ENCODE measurements at regions not wholly inside any gene's neighbourhood (a gene's known extent, or its start where the extent isn't known, plus 50 kb on each side); places are given as distances from the start of the nearest gene placed in this dataset.

GRCh38 chr13:44040070-44040817 is 160.5 kb downstream of the LACC1 start:
- H2BK20ac ChIP-seq (ENCODE audit: low read length), result no peak overlapping the region
- no peak overlapping the region for H2AFZ ChIP-seq (ENCODE audit: low read length)
- no peak overlapping the region for H3K4me2 ChIP-seq (ENCODE audit: insufficient read depth in 1 of 2, low read depth in 2 of 2, low read length in 2 of 2)
- H3K23ac ChIP-seq (ENCODE audit: insufficient read length), result no peak overlapping the region
- ChIA-PET POLR2A (ENCODE audit: partially characterized antibody) (no interaction called here), CTCF (ENCODE audit: partially characterized antibody) (no interaction called here)
- no peak overlapping the region for H2BK12ac ChIP-seq (ENCODE audit: low read depth, low read length)
- no peaks in the 10 kb centered on the region for H3K36me3 ChIP-seq (ENCODE audit: control insufficient read depth in 2 of 4, insufficient read depth in 4 of 4, low read length in 3 of 4)
- H3K79me1 ChIP-seq (ENCODE audit: low read depth, low read length), result no peaks in the 10 kb centered on the region
- H3K56ac ChIP-seq (replicated peaks; ENCODE audit: insufficient read length, low read depth, low read length), result no peak overlapping the region
- H3K27ac ChIP-seq (ENCODE audit: low read depth, low read length), result no peak overlapping the region
- no peak overlapping the region for H4K8ac ChIP-seq (ENCODE audit: extremely low read depth, insufficient read depth, low read length)
- no peak overlapping the region for H3K18ac ChIP-seq (ENCODE audit: extremely low read depth, low read length)
- H3K27me3 ChIP-seq (replicated peaks in 1 of 4; ENCODE audit: control insufficient read depth in 3 of 4, extremely low read depth in 1 of 4, insufficient read depth in 3 of 4, low read length in 3 of 4), result no peaks in the 10 kb centered on the region
- H3K9ac ChIP-seq (replicated peaks in 1 of 4; ENCODE audit: extremely low read depth in 1 of 4, low read depth in 3 of 4, low read length in 3 of 4), result no peak overlapping the region
- H3K4me1 ChIP-seq (replicated peaks in 1 of 4; ENCODE audit: control insufficient read depth in 3 of 4, insufficient read depth in 4 of 4, low read length in 3 of 4), result peaks cover 0 to 3% (median 0%) of the 10 kb centered on the region in 4 experiments; a peak in 1 of 7 replicates
- no peak overlapping the region for H4K91ac ChIP-seq (replicated peaks; ENCODE audit: insufficient read length, low read length)
- no peak overlapping the region for H4K5ac ChIP-seq (ENCODE audit: insufficient read length, low read depth, low read length)
- H3K9me3 ChIP-seq (ENCODE audit: insufficient read depth in 2 of 2, low read depth in 1 of 2, low read length in 1 of 2), result no peaks in the 10 kb centered on the region
- no peak overlapping the region for H2AK5ac ChIP-seq (ENCODE audit: low read depth, low read length)
- no peak overlapping the region for H2BK15ac ChIP-seq (ENCODE audit: low read length)
- no peak overlapping the region for H2BK5ac ChIP-seq (ENCODE audit: low read depth, low read length)
- H3K14ac ChIP-seq (ENCODE audit: insufficient read length), result no peak overlapping the region
- H3K4ac ChIP-seq (replicated peaks; ENCODE audit: insufficient read length, low read depth, low read length), result no peak overlapping the region
- H4K20me1 ChIP-seq (replicated peaks in 1 of 2; ENCODE audit: control insufficient read depth in 1 of 2, insufficient read depth in 2 of 2, low read length in 2 of 2), result no peaks in the 10 kb centered on the region
- no peaks in the 10 kb centered on the region for H3K23me2 ChIP-seq (ENCODE audit: low read depth, low read length)
- DNase-seq (ENCODE audit: low read depth in 1 of 2, low spot score in 2 of 2), result no peak
- no peaks in the 10 kb centered on the region for H3K79me2 ChIP-seq (ENCODE audit: control insufficient read depth in 1 of 2, insufficient read depth in 2 of 2, low read length in 2 of 2)
- WGBS, 2 experiments (ENCODE audit: extremely low coverage in 1 of 2, insufficient coverage in 1 of 2, insufficient read length in 1 of 2, insufficient replicate concordance in 2 of 2, low coverage in 1 of 2, low lambda C conversion rate in 2 of 2, missing lambda C conversion rate in 1 of 2), result 89% methylated on average over 1 of the region's 1 CpG; no CpG with 5 or more reads in 1 of the 2 experiments
- TF ChIP-seq SP4 (IDR thresholded peaks at IDR 0.05; ENCODE audit: low read length), result no peak
- TF ChIP-seq NANOG (IDR thresholded peaks at IDR 0.05; ENCODE audit: insufficient read depth, low read depth, low read length, poor library complexity, severe bottlenecking), result no peak
- TF ChIP-seq MAFK (IDR thresholded peaks at IDR 0.05; ENCODE audit: low read depth, low read length), result no peak
- TF ChIP-seq ATF3 (IDR thresholded peaks at IDR 0.05; ENCODE audit: insufficient read depth, low read depth, low read length), result no peak
- no peak for TF ChIP-seq ASH2L (IDR thresholded peaks at IDR 0.05; ENCODE audit: low read length)
- no peak for TF ChIP-seq HDAC2 (IDR thresholded peaks at IDR 0.05; ENCODE audit: borderline replicate concordance in 1 of 2, low read depth in 2 of 2, low read length in 2 of 2)
- no peak for TF ChIP-seq KDM4A (IDR thresholded peaks at IDR 0.05; ENCODE audit: low read depth, low read length, severe bottlenecking)
- TF ChIP-seq CREB1 (IDR thresholded peaks at IDR 0.05), result no peak
- H3K4me3 ChIP-seq (ENCODE audit: extremely low read depth in 1 of 4, insufficient read depth in 2 of 4, low read depth in 3 of 4, low read length in 4 of 4), result no peak overlapping the region
- no peak overlapping the region for H2BK120ac ChIP-seq (replicated peaks; ENCODE audit: low read depth, low read length)
- no peak for FAIRE-seq
